ENCODE measurements at regions not wholly inside any gene's neighbourhood (a gene's known extent, or its start where the extent isn't known, plus 50 kb on each side); places are given as distances from the start of the nearest gene placed in this dataset.

DNA sequence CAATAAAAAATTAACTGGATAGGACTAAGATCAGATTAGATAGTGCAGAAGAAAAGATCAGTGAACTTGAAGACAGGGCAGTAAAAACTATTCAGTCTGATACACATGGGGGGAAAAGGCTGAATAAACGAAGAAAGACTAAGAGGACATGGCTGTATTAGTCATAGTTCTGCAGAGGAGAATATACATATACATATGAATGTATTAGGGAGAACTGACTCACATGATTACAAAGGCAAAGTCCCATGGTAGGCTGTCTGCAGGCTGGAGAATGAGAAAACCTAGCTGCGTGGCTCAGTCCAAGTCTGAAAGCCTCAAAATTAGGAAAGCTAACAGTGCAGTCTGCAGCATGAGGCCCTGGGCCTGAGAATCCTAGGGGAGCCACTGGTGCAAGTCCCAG, 98.2 kb upstream of the GNAO1 start:
- DNase-seq (ENCODE audit: low read depth in 4 of 4, low spot score in 1 of 4) = no peak

DNA sequence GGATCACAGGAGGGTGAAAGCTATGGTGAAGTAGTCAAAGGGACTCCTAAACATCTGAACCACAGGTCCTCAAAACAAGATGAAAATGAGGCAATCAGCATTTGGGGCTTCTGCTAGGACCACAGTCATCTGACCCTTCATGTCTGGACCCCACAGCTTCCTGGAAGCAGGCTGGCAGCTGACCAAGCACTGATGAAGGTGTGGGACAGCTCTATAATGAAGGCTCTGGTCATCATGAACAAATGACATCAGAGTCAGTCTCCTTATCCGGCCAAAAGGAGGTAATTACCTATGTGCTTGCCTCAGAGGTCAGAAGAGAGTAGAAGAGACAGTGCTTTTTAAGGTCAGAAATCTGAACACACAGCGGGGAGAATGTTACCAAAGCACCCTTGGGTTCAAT, 101.2 kb upstream of the GNAO1 start:
- no peak for DNase-seq (ENCODE audit: low read depth in 4 of 4, low spot score in 1 of 4)

DNA sequence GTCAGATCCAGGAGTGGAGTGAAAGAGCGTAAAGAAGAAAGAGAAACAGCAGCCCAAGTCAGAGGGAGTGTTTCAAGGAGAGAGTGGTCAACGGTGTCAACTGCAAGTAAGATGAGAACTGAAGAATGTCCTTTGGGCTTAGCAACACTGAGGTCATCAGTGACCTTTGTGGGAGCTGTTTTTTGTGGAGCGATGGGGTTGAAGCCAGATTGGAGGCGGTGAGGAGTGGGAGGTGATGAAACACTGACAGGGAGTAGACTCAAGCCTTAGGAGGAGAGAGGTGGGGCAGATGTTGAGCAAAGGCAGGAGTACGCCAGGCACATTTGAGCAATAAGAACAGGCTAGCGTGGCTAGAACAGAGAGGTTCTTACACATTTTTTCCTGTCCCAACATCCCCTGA, 103.7 kb upstream of the GNAO1 start:
- DNase-seq (ENCODE audit: low read depth in 4 of 4, low spot score in 1 of 4) = no peak

DNA sequence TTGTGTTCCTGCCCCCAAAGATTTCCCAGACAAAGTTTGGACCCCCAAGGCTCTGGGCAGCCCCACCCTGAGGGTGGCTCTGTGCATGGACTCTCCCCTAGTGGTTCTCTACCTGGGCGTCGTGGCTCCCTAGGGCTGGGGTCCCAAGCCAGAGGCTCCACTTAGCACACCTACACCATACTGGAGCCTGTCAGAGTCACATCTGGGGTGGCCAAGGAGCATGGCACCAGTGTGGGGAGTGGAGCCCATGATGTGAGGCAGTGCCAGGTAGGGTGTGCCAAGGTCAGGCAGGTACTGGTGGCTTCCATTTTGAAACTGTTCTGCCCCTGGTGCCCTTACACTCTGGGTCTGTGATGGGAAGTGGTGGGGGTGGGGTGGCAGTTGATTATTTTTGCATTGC, 109.9 kb upstream of the GNAO1 start:
- no peak for DNase-seq (ENCODE audit: low read depth in 4 of 4, low spot score in 1 of 4)

DNA sequence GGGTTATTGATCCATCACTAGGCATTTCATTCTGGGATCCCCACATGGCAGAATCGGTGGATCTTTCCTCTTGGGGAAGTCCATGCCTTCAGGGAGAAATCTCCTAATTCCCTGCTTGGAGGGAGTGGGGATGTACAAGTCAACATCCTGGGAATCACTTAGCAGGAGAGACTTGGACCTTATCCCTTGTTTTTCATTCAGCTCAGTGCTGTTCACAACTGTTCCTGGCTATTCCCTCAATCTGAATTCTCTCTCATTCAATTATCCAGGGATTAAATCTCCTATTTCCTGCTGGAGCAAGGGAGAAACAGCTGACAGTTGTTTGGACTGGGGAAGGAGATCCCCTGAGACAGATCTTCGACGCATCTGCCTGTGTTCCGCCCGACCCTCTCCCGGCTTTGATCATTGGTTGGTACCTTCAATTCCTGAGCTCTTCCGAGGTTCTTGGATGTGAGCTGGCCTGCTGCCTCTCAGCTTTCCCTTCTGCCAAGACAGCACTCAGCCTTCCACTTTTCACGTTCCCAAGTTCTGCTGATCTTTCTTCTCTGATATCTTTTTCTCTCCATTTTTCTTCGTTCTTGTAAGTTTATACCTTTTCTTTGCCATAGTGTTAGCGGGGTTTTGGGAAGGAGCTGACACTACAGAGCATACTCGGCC, 115.4 kb upstream of the GNAO1 start:
- no peak for DNase-seq (ENCODE audit: low read depth in 4 of 4, low spot score in 1 of 4)

DNA sequence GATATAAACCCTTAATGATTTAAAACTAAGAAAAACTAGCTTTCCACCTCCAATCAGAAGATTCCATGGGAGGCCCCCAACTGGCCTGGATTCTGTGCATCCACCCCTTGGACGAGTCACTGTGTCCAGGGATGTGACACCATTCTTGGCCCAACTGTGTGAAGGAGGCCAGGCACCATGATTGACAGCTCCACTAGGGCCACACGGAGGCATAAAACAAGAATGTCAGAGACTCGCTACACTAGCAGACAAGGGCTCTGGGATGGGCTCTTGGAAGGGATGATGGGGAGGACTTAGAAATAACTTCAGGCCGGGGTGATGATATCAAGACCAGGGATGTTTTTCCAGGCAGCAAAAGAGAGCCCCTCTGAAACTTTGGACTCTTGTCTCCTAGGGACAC, 117.8 kb upstream of the GNAO1 start:
- DNase-seq (ENCODE audit: low read depth in 4 of 4, low spot score in 1 of 4) = no peak

DNA sequence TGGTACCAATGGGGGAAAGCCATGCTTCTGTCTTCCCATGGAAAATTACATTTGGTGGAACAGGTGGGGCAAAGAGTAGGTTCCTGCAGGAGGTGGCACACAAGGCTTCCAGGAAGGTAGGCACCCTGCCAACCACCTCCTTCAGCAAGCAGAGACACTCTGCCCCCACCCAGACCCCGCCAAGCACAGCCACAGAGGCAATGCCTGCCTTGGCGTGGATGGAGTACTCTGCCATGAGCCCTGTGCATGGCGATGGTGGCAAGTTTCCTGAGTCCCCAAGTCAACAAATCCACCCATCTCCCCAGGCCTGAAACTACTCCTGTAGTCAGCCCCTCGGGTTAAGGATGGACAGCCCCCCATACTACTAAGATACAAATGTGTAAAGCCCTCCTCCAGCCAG, 119.2 kb upstream of the GNAO1 start:
- no peak for DNase-seq (ENCODE audit: low read depth in 4 of 4, low spot score in 1 of 4)

DNA sequence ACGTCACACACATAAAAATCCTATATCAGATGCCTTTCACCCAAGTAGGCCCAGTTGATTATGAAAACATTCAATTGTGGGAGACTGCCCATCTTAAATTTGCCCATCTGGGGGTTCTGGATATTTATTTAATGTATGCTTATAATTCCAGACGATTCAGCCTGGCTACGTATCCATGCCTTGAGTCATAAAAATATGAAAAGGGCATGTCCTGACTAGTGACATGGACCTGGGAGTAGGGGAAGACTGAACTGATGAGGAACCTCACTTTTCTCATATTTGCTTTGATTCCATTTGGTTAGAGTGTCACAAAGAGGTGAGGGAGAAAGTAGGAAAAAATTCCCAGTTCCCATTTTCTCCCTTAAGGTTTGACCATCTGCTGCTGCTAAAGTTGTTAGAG, 122.5 kb upstream of the GNAO1 start:
- no peak for DNase-seq (ENCODE audit: low read depth in 4 of 4, low spot score in 1 of 4)

DNA sequence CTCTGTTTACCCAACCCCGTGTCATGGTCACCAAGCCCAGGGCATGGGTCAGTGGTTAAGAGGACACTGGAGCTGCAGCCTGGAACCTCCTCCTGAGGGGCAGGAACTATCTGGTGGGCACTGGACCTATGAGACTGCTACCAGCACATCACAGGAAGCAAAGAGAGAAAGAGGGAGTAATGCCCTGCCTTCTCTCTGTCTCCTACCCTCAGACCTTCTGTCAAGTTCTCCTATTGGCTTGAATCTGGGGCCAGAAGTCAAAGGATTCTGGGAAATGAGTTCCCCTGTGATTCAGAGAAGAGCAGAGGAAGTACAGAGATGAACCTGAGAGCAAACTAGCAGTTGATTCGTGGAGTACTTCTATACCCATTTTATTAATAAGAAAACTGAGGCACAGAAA, 123.0 kb upstream of the GNAO1 start:
- no peak for DNase-seq (ENCODE audit: low read depth in 4 of 4, low spot score in 1 of 4)

DNA sequence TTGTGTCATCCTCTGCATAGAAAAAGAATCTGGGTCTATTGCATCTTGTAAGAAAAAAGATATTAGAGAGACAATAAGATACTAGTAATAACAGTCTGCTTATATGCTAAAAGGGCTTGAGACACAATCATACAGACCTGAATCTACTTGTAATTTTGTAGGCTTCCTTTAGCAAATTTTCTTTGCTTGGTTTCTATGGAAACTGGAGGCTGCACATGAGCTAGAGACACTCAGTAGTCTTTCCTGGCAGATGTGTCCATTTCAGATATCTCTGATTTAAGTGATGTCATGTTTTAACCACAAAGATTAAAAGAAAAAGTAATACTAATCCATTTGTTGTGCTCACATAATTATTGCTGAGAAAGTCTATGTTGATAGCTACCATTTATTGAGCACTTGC, 123.9 kb upstream of the GNAO1 start:
- no peak for DNase-seq (ENCODE audit: low read depth in 4 of 4, low spot score in 1 of 4)

DNA sequence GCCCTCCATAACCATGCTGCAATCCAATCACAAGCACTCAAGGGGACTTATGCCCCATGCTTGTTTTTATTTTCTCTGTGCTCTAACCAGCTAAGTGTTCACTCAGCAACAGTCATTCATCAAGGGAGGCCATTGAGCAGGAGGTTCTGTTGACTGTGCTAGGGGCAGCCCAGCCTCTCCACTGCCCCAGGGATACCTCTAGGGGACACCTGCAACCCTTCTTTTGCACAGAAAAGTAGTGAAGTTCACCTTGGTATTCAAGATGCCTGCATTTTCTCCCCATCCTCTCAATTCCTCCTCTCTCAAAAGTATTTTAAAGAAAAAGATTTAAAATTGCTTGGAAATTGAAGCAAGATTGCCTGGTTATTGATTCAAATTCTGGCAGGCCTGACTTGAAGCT, 124.7 kb upstream of the GNAO1 start:
- no peak for DNase-seq (ENCODE audit: low read depth in 4 of 4, low spot score in 1 of 4)

DNA sequence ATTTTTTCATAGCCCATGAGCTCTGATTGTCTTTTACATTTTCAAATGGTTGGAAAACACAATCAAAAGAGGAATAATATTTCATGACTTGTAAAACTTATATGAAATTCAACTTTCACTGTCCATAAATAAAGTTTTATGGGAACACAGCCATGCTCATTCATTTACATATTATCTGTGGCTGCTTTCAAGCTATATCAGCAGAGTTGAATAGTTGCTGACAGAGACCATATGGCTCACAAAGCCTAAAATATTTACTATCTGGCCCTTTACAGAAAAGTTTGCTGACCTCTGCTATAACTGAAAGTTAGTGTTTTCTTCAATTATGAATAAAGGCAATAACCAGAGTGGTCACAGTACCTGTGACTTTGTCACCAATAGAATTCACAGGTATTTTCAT, 128.2 kb upstream of the GNAO1 start:
- DNase-seq (ENCODE audit: low read depth in 4 of 4, low spot score in 1 of 4) = no peak

DNA sequence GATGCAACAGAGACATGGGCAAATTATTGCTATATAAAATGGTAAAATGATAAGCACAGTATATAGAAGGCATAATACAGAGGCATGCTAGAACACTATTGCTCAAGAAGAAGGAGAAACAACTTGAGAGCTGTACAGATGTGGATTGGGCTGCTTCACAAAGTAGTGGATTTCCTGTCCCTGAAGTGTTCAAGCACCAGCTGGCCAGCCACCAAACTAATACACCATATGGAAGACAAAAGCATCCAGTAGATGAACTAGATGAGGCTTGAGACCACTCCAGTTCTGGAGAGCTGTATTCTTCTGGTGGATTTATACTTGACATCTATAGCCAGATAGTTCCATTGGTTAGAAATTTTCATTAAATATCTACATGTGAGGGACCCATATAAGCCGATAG, 134.1 kb upstream of the GNAO1 start:
- no peak for DNase-seq (ENCODE audit: low read depth in 4 of 4, low spot score in 1 of 4)

DNA sequence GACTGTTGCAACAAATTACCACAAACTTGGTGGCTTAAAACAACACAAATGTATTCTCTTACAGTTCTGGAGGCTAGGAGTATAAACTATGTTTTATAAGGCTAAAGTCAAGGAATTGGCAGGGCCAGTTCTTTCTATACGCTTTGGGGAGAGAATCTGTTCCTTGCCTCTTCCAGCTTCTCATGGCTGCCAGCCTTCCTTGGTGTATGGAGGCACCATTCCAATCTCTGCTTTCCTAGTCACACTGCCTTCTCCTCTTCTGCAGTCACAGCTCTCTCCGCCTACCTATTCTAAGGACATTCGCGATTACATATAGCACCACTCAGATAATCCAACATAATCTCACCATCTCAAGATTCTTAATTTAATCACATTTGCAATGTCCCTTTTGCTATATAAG, 140.4 kb upstream of the GNAO1 start:
- no peak for DNase-seq (ENCODE audit: low read depth in 4 of 4, low spot score in 1 of 4)

DNA sequence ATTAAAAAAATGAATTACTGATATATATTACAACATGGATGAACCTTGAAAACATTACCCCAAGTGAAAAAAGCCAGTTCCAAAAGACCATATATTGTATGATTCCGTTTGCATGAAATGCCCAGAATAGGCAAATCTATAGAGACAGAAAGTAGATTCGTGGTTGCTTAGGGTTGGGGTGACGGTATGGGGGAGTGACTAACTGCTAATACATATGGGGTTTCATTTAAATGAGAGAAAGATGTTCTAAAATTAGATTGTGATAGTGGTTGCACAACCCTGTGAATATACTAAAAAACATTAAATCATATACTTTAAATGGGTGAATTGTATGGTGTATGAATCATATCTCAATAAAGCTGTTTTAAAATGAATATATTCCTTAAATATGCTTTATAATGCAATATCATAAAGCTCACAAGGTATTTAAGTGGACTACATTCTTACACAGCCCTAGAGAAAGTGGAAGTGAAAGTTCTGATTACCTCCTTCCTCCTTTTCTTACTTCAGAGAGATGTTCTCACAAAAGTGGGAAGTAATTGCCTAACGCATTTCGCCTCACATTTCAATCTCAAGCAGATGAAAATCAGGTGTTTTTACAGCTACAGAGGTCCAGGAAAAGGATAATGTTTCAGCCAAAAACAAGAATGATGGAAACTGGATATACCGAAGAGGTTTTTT, 142.7 kb upstream of the GNAO1 start:
- DNase-seq (ENCODE audit: low read depth in 4 of 4, low spot score in 1 of 4) = no peak

DNA sequence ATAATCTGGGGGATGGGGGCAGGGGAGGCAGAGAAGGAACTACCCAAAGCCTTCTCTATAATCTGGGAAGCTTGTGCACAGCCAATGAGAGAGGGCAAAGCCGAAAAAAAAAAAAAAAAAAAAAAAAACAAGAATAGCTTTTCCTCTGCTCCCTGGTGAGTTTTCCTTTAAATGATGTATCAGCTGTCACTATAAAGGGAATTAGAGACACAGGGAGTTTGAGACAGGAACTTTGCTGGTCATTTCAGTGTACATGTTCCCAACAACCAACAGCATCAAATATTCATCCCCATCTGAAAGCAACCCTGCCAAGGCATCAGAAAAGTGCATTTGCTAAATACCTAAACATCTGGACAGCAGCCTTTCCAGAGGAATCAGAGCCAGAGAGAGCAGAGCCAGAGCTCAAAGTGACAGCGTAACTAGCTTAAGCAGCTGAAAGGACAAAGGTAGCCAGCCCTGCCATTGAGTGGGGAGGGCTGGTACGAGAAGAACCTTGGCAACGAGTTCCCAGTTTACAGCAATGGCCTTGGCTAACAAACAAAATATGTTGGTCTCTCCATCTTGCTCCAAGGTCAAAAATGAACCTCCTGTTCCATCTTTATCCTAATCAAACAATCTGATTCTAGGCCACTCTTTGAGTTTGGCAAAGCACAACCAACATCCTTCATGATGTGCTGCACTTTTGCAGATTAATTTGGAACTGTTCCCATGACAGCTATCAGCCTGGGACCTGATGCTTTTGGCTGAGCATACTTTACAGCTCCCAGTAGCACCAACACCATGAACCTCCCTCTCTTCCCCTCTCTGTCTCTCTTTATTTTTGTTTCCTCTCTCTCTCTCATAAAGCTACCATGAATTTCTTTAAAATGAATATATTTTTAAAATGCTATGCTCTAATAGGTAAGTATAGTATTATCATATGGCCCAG, 143.7 kb upstream of the GNAO1 start:
- DNase-seq (ENCODE audit: low read depth in 4 of 4, low spot score in 1 of 4) = no peak

DNA sequence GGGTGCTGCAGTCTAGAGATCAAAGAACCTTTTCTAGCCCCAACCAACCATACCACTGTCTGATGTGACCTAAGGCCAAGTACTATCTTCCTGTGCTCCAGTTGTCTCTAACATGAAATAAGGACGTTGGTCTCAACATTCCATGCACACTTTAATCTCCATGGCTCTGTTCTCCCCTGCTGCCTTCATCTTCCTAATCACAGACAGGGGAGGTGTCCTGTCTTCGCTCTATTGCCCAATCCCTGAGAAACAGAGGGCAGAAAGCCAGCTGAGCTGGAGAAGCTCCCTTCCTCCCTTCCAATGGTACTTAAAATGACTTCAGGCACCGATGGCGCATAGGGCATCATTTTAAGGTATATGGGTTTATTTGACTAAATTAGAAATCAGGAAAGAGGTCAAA, 148.9 kb upstream of the GNAO1 start:
- no peak for DNase-seq (ENCODE audit: low read depth in 4 of 4, low spot score in 1 of 4)

DNA sequence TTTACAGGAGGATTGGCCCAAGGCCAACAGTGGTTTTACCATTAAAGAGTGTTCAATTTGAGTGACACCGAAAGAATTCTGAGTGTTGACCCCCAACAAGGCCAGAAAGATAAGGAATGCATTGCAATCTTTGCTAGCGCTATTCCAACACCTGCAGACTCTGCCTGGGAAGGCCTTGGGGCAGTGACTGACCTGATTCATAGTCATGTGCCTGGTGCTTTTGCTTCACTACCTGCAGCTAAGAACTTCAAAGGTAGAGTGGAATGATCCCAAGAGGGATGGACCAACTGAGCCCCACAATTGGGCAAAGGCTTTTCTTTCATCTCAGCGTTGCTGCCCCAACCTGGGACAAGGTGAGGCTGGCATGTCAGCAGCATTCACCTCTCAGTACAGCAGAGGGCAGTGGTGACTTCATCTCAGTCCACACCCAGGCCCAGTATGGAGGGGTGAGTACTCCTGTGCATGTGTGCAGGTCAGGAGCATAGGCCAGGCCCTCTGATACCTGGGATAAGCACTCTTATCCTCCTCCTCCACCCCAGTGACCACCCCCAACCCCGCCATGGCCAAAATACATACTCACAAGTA, 149.6 kb upstream of the GNAO1 start:
- DNase-seq (ENCODE audit: low read depth in 4 of 4, low spot score in 1 of 4) = no peak

DNA sequence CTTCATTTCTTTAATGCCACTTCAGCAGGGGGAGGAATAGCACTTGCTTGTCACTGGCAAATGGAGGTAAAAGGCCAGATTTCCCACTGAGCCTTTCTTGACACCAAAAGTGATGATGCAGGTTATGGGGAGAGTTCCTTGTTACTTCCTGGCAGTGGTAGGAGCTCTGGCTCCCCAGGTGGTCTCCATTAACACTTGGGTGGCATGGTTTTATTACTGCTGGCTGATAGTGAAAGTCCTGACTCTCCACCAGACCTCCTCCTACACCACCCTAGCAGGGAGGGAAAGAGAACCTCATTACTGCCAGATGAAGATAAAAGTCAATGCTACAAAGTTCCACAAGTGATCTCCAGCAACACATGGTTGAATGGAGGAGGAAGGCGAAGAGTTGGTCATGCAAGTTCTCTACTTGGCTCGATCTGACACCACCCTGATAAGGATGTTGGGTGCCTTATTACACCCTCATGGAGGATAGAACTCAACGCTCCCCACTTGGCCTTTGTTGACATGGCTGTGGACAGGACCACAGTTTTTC, 152.7 kb upstream of the GNAO1 start:
- DNase-seq (ENCODE audit: low read depth in 4 of 4, low spot score in 1 of 4) = no peak

DNA sequence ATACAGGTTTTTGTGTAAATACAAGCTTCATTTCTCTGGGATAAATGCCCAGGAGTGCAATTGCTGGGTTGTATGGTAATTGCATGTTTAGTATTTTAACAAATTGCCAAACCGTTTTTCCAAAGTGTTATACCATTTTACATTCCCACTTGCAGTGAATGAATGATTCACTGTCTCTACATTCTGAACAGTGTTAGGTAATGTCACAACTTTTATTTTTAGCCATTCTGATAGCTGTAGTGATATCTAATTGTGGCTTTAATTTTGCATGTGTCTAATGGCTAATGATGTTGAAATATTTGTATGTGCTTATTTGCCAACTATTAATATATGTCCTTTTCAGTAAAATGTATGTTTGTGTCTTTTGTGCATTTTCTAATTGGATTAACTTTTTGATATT, 156.9 kb upstream of the CES5A start:
- no peak for DNase-seq (ENCODE audit: low read depth in 4 of 4, low spot score in 1 of 4)

DNA sequence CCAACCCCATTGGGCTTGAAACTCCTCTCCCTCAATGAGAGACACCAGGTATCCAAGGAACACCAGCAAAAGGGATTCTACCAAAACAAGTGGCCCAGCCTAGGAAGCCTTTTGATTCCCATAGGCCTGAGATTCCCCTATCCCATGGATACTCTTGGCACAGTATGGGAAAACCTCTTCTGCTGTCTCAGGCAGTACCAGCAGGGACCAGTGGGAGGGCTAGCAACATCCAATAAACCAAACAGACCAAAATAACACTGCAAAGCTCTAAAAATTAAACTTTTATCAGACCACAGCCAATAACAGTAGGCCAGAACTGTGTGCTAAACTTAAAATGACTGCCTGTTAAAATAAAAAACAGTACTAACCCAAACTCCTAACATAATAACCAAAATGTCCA, 153.9 kb upstream of the CES5A start:
- no peak for DNase-seq (ENCODE audit: low read depth in 4 of 4, low spot score in 1 of 4)

DNA sequence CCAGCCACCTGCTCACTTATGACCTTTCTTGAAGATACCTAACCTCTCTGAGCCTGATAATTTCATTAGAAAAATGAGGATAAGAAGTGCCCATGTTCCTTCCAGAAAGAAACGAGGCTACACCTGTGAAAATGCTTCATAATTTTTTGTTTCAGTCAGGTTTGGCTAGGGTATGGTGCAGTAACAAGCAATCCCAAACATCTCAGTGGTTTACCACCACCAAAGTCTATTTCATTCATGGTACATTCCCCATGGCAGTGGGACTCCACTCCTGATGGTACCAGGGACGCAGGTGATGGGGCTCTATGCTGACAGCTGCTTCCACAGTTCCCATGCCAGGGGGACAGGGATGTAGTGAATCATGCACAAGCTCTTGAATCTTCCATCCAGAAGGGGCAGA, 147.6 kb upstream of the CES5A start:
- DNase-seq (ENCODE audit: low read depth in 4 of 4, low spot score in 1 of 4) = no peak
